ENCODE measurements at regions not wholly inside any gene's neighbourhood (a gene's known extent, or its start where the extent isn't known, plus 50 kb on each side); places are given as distances from the start of the nearest gene placed in this dataset.

GRCh38 chr9:14437354-14438231 is 123.7 kb upstream of the NFIB start:
- no peak for DNase-seq
- in situ Hi-C loops (cut with MboI; ENCODE audit: low pct_unique_long_range_greater_than_20kb, low sequenced_read_pairs): no loop called here

- no peak for DNase-seq
- in situ Hi-C loops (cut with MboI; ENCODE audit: low pct_unique_long_range_greater_than_20kb, low sequenced_read_pairs): no loop called here
These were observed 121.9 kb upstream of the NFIB start for GRCh38 chr9:14435871-14436270.

- no peak for DNase-seq
- in situ Hi-C loops (cut with MboI; ENCODE audit: low pct_unique_long_range_greater_than_20kb, low sequenced_read_pairs): no loop called here
These were observed 121.2 kb upstream of the NFIB start for GRCh38 chr9:14434971-14435718.

- in situ Hi-C loops (cut with MboI; ENCODE audit: low pct_unique_long_range_greater_than_20kb, low sequenced_read_pairs): no loop called here
- no peak for DNase-seq
These were observed 120.2 kb upstream of the NFIB start for GRCh38 chr9:14434158-14434504.

GRCh38 chr9:14433351-14434157 is 119.6 kb upstream of the NFIB start:
- DNase-seq: peak; percentile 25
- in situ Hi-C loops (cut with MboI; ENCODE audit: low pct_unique_long_range_greater_than_20kb, low sequenced_read_pairs): no loop called here

GRCh38 chr9:14432666-14433350 is 118.9 kb upstream of the NFIB start:
- in situ Hi-C loops (cut with MboI; ENCODE audit: low pct_unique_long_range_greater_than_20kb, low sequenced_read_pairs): no loop called here
- DNase-seq: no peak

GRCh38 chr9:14428781-14429230 is 114.9 kb upstream of the NFIB start:
- in situ Hi-C loops (cut with MboI; ENCODE audit: low pct_unique_long_range_greater_than_20kb, low sequenced_read_pairs): no loop called here
- peak; percentile 48 for DNase-seq

- DNase-seq: no peak
- in situ Hi-C loops (cut with MboI; ENCODE audit: low pct_unique_long_range_greater_than_20kb, low sequenced_read_pairs): no loop called here
These were observed 113.5 kb upstream of the NFIB start for GRCh38 chr9:14427419-14427818.

- DNase-seq: no peak
- in situ Hi-C loops (cut with MboI; ENCODE audit: low pct_unique_long_range_greater_than_20kb, low sequenced_read_pairs): no loop called here
These were observed 111.0 kb upstream of the NFIB start for GRCh38 chr9:14424983-14425382.

- no peak for DNase-seq
- in situ Hi-C loops (cut with MboI; ENCODE audit: low pct_unique_long_range_greater_than_20kb, low sequenced_read_pairs): no loop called here
These were observed 110.3 kb upstream of the NFIB start for GRCh38 chr9:14424289-14424688.

GRCh38 chr9:14423815-14424261 is 109.9 kb upstream of the NFIB start:
- in situ Hi-C loops (cut with MboI; ENCODE audit: low pct_unique_long_range_greater_than_20kb, low sequenced_read_pairs): no loop called here

GRCh38 chr9:14421291-14421690 is 107.3 kb upstream of the NFIB start:
- in situ Hi-C loops (cut with MboI; ENCODE audit: low pct_unique_long_range_greater_than_20kb, low sequenced_read_pairs): no loop called here

More at GRCh38 chr9:14423815-14424261, 109.9 kb upstream of the NFIB start:
- no peak for DNase-seq

GRCh38 chr9:14418941-14419937 is 105.3 kb upstream of the NFIB start:
- in situ Hi-C loops (cut with MboI; ENCODE audit: low pct_unique_long_range_greater_than_20kb, low sequenced_read_pairs): no loop called here
- no peak for DNase-seq

More at GRCh38 chr9:14421291-14421690, 107.3 kb upstream of the NFIB start:
- DNase-seq: no peak

- in situ Hi-C loops (cut with MboI; ENCODE audit: low pct_unique_long_range_greater_than_20kb, low sequenced_read_pairs): no loop called here
- no peak for DNase-seq
These were observed 104.5 kb upstream of the NFIB start for GRCh38 chr9:14418301-14418940.

GRCh38 chr9:14417237-14417636 is 103.3 kb upstream of the NFIB start:
- no peak for DNase-seq
- in situ Hi-C loops (cut with MboI; ENCODE audit: low pct_unique_long_range_greater_than_20kb, low sequenced_read_pairs): no loop called here

- in situ Hi-C loops (cut with MboI; ENCODE audit: low pct_unique_long_range_greater_than_20kb, low sequenced_read_pairs): no loop called here
- DNase-seq: no peak
These were observed 102.0 kb upstream of the NFIB start for GRCh38 chr9:14415947-14416346.

- DNase-seq: no peak
- in situ Hi-C loops (cut with MboI; ENCODE audit: low pct_unique_long_range_greater_than_20kb, low sequenced_read_pairs): no loop called here
These were observed 99.9 kb upstream of the NFIB start for GRCh38 chr9:14413812-14414211.
